ENCODE measurements at regions not wholly inside any gene's neighbourhood (a gene's known extent, or its start where the extent isn't known, plus 50 kb on each side); places are given as distances from the start of the nearest gene placed in this dataset.

DNA sequence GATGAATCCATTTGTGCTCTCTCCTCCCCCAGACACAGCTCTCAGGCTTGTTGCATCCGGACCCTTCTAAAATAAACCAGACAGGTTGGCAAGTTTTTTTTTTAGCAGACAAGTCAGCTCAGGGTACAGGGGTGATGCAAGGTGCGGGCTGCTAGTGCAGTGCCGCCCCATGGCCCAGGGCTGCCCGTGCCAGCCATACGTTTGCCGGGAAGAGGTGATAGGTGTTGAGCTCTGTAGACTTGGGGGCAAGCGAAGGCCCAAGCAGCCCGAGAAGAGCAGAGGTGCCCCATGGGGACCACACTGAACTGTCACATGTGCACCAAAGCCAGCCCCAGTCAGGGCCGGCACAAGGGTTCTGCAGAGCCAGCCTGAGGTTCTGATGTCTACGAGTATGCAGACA lies 57.1 kb upstream of the PDSS1 start:
- no peak overlapping the region for H3K4me3 ChIP-seq (ENCODE audit: insufficient read depth, low read depth, low read length, poor library complexity, severe bottlenecking)
- DNase-seq = no peak
- no peaks in the 10 kb centered on the region for H3K9me3 ChIP-seq (ENCODE audit: control insufficient read depth, low read length)
- H3K27ac ChIP-seq (ENCODE audit: insufficient read depth, low read length, poor library complexity, severe bottlenecking) = no peak overlapping the region
- no peaks in the 10 kb centered on the region for H3K27me3 ChIP-seq (replicated peaks; ENCODE audit: control insufficient read depth, insufficient read depth, low read length, poor library complexity, severe bottlenecking)
- H3K36me3 ChIP-seq (ENCODE audit: control insufficient read depth, insufficient read depth, low read length) = no peaks in the 10 kb centered on the region
- no peaks in the 10 kb centered on the region for H3K4me1 ChIP-seq (ENCODE audit: control insufficient read depth, insufficient read depth, low read length, poor library complexity, severe bottlenecking)

DNA sequence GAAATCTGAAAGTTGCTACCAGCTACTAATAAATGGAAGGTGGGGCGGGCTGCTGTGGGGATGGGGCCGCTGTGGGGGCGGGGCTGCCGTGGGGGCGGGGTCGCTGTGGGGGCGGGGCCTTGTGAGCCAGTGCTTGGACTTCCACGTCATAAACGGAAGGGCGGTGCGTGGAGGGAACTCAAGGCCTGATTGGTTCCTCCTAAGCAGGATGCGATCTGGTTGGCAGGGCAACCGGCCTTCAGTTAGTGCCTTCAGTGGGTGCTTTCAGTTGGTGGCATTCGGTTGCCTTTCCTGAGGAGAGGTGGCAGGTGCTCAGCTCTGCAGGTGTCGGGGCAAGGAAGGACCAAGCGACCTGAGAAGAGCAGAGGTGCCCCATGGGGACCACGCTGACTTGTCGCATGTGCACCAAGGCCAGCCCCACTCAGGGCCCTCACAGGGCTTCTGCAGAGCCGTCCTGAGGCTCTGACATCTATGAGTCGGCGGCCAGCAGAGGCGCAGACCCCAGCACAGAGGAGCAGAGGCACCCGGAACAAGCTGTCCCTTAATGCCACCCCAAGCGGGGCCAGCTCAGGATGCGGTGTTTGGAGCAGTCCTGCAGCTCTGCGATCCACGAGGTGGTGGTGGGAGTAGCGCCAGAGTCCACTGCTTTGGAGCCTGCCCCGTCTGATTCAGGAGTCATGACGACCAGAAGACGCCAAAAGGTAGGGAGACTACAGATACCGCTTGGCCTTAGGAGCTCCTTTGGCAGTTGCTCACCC lies 54.4 kb upstream of the PDSS1 start:
- Histone ChIP-seq H3K36me3 (ENCODE audit: control insufficient read depth, insufficient read depth, low read length) (no peaks in the 10 kb centered on the region), H3K27me3 (replicated peaks; ENCODE audit: control insufficient read depth, insufficient read depth, low read length, poor library complexity, severe bottlenecking) (no peaks in the 10 kb centered on the region), H3K27ac (ENCODE audit: insufficient read depth, low read length, poor library complexity, severe bottlenecking) (no peak overlapping the region), H3K9me3 (ENCODE audit: control insufficient read depth, low read length) (no peaks in the 10 kb centered on the region), H3K4me1 (ENCODE audit: control insufficient read depth, insufficient read depth, low read length, poor library complexity, severe bottlenecking) (no peaks in the 10 kb centered on the region), H3K4me3 (ENCODE audit: insufficient read depth, low read depth, low read length, poor library complexity, severe bottlenecking) (no peak overlapping the region)
- no peak for DNase-seq

DNA sequence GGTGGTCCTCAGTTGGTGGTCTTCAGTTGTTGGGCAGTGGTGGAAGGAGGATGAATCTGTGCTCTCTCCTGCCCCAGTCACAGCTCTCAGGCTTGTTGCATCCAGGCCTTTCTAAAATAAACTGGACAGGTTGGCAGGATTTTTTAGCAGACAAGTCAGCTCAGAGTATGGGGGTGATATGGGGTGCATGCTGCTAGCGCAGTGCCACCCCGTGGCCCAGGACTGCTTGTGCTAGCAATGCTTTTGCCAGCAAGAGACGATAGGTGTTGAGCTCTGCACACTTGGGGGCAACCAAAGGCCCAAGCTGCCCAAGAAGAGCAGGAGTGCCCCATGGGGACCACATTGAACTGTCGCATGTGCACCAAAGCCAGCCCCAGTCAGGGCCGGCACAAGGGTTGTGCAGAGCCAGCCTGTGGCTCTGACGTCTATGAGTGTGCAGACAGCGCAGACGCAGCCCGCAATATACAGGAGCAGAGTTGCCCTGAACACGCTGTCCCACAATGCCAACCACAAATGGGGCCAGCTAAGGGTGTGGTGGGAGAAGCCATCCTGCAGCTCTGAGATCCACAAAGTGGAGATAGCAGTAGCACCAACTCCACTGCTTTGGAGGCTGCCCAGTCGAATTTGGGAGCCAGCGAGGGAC lies 49.8 kb upstream of the PDSS1 start:
- no peaks in the 10 kb centered on the region for H3K9me3 ChIP-seq (ENCODE audit: control insufficient read depth, low read length)

More for the DNA sequence above, 49.8 kb upstream of the PDSS1 start:
- no peaks in the 10 kb centered on the region for H3K27me3 ChIP-seq (replicated peaks; ENCODE audit: control insufficient read depth, insufficient read depth, low read length, poor library complexity, severe bottlenecking)
- H3K4me1 ChIP-seq (ENCODE audit: control insufficient read depth, insufficient read depth, low read length, poor library complexity, severe bottlenecking) = no peaks in the 10 kb centered on the region
- H3K36me3 ChIP-seq (ENCODE audit: control insufficient read depth, insufficient read depth, low read length) = no peaks in the 10 kb centered on the region
- DNase-seq = no peak
- no peak overlapping the region for H3K4me3 ChIP-seq (ENCODE audit: insufficient read depth, low read depth, low read length, poor library complexity, severe bottlenecking)
- H3K27ac ChIP-seq (ENCODE audit: insufficient read depth, low read length, poor library complexity, severe bottlenecking) = no peak overlapping the region
